UCSD-AML1 (cell line): ENCODE measurements at regions not wholly inside any gene's neighbourhood (a gene's known extent, or its start where the extent isn't known, plus 50 kb on each side); places are given as distances from the start of the nearest gene placed in this dataset.

Source experiments
- DNase-seq: peaks from one replicate; lab custom pipeline; 2025; ENCODE audit not compliant: unreplicated experiment; lab: John Stamatoyannopoulos, UW

GRCh38 chr19:32017176-32017953 lies 328.0 kb upstream of the ZNF507 start:
- no peak for DNase-seq

GRCh38 chr19:32018014-32018413 lies 327.4 kb upstream of the ZNF507 start:
- DNase-seq: no peak

DNA sequence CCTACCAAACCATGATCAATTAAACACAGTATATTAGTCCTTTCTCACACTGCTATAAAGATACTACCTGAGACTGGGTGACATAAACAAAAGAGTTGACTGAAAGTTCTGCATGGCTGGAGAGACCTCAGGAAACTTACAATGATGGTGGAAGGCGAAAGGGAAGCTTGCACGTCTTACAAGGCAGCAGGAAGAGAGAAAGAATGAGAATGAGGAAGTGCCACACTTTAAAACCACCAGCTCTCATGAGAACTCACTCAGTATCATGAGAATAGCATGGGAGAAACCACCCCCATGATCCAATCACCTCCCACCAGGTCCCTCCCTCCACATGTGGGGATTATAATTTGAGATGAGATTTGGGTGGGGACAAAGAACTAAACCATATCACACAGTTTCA lies 324.9 kb upstream of the ZNF507 start:
- DNase-seq: no peak

DNA sequence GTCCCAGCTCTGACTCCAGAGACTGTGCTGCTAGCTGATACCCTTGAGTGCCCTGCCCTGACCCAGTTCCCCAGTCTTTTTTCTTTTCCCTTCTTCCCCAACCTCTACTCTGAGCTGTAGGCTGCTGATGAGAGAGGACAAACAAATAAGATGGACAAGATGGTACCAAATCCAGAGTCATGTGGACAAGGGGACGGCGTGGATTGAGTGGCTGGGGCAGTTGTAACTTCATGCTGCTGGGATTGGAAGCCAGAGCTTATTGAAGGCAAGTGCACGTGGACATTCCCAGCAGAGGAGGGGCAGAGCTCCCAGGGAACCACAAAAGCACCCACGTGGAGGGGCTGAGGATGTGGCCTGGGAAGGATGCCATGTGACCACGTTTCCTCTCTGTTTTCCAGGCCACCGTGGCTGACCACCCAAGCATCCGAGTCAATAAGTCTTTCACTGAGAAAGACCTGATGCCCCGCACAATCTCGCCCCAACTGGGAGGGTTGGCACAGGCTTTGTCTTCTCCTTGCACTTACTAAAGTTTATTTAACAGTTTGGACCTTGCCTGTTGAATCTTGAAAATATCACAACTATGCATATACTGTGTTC lies 323.3 kb upstream of the ZNF507 start:
- DNase-seq: no peak

DNA sequence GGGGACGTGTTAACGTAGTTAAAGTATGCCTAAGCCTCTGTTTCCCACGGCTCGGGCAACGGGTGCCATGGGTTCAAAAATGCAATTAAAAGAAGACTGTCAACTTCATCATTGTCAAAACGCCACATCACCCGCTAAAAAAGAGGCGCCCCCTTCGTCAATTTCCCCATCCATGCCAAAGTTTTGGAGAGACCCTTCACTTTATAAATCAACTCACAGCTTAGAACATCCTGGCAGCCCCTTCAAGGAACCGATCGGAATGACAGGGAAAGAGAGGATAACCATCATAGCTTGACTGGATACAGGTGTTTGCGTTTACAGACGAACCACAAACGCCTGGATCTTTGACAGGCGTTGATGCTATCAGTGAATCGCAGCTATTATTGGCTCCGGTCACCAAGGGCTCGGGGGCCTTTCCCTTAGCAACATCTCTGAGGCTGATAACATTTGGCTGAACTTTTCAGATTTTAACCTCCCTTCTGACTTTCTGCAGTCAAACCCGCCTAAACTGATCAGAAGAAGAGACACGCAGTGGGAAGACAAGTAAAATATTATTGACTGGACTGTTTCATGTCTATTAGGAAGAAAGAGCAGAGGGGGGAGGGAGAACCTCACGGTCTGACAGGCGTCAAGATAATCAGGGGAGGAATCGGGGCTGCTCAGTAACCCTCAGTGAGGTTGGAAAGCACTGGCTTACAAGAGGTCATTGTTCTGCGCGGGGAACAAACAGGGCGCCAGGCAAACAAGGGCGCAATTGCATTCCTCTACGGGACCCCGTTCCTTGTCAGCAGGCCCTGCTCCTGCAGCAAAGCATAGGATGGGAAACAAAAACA lies 322.5 kb upstream of the ZNF507 start:
- DNase-seq: no peak

DNA sequence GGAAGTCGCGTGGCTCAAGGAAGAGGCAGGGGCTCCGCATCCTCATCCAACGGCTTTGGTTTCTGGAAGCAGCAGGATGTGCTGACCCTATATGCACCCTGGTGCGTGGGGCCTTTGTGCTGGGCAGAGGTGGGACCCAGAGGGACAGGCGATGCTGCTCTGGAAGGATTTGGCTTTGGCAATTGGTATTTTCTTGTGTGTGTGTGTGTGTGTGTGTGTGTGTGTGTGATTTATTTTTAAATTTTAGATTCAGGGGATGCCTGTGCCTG lies 321.9 kb upstream of the ZNF507 start:
- no peak for DNase-seq

DNA sequence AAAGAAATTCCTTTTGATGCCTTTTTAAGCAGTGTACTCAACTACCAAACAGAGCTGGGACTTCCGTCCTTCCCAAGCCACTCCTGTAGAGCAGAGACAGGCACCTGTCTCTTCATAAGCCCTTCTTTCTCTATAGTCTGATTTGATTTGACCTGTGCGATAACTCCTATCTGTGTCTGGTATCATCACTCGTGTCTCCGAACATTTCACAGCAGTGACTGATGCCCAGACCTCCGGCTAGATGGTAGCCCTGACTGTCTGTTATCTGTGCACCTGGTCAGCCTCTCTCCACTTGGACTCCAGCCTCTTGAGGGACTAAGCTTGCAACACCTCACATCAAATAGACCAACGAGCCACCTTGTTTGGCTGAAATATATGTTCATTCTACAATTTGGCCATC lies 316.2 kb upstream of the ZNF507 start:
- DNase-seq: no peak

DNA sequence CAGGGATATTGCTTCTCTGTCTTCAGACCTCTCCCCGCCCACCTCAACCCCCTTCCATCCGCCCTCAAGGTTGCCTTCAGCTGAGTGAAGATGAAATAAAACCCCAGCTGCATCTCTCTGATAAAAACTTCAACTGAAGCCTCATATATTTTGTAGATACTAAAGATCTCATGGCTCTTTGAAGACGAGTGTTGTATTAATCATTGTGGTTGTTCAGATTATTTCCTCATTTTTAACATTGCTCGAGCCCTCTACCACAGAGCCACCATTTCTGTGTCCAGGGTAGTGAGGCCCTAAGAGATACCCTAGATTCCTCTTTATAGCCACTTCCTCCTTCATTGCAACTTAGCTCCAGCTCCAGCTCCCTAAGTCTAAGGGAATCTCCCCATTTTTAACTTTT lies 312.8 kb upstream of the ZNF507 start:
- no peak for DNase-seq

DNA sequence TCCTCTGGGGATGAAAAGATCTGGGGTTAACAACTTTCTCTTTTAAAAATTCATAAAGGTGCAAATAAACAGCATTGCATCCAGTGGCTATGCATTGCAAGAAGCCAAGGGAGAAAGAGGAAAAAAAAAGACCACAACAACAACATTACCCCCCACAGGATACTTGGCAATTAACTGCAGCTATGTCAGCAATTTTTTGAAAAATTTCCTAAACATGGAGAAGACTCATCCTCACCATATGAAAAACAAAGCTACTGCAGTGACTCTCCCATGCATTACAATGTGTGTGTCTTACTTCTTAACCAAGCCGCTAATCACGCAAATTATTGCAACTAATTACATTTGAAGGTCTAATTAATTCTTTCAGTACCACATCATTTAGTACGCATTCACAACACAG lies 309.8 kb upstream of the ZNF507 start:
- DNase-seq: no peak

- DNase-seq: no peak
These were observed 307.1 kb upstream of the ZNF507 start for GRCh38 chr19:32038021-32038920.

GRCh38 chr19:32038961-32039360 lies 306.4 kb upstream of the ZNF507 start:
- DNase-seq: no peak

DNA sequence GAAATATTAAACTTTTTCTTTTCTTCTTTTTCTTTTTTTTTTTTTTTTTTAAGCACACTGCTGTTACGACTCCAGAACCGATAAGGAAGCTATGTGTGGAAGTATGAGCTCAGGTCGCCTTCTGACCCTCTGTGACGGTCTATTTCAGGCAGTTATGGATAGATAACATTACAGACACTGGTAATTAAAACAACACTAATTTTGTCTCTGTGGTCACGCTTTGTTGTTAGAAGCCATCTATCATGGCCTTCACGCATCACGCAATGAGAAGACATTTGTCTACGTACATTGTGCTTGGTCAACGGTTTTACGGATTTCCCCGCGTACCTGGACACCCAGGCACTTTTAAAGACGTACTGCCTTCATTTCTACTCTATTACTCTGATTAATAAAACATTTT lies 306.0 kb upstream of the ZNF507 start:
- DNase-seq: no peak

DNA sequence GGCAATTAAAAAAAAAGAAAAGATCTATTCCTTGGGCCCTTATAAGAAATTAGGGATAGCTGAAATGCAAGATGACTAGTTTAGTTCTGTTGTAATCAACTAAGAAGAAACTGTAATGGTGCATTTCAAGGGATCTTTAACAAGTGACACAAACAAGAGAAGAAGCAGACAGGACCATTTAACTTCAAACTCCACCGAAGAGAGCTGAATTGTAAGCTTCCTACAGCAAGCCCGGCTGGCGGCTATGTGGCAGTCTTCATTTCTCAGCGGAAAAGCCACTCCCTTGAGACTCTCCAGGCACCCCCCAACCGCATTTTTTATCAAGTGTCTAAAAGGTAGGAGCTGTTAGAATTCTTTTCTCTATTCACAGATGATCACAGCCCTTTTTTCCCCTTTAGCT lies 305.2 kb upstream of the ZNF507 start:
- DNase-seq: no peak

GRCh38 chr19:32041681-32042292 lies 303.6 kb upstream of the ZNF507 start:
- peak; percentile 21 for DNase-seq

DNA sequence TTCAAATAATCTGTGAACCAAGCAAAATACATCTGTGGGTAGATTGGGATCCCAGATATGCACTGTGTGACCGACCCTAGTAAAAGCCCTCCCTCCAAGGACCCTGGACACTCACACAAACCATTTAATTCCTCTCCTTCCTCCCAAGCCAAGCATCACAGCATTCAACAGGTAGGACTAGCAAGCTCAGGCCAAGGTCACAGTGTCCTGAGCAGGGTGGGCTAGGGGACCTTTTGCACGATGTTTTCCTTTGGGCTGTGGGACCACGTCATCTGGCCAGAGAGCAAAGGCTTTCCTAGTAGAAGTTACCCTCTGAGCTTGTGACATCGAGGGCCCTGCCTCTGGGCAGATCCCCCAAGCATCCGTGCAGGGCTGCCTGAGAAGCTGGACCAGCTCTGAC lies 297.6 kb upstream of the ZNF507 start:
- DNase-seq: no peak

DNA sequence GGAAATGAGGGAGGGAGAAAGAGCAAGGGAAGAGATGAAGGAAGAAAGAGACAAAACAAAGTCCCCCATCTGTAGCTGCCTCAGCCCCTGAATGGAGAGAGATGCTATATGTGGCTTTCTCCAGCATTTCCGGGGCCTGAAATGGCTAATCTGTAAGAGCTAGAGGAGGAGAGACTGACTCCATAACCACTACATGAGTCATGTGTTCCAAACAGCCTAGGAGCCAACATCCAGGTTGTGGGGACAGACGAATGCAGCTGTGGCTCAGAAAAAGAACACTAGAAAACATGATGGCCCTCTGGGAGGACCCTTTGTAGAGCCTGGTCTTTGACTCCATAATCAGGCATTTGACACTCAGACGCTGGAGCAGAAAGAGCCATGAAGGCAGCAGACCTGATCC lies 292.0 kb upstream of the ZNF507 start:
- DNase-seq: no peak

GRCh38 chr19:32053861-32054260 lies 291.5 kb upstream of the ZNF507 start:
- DNase-seq: no peak

DNA sequence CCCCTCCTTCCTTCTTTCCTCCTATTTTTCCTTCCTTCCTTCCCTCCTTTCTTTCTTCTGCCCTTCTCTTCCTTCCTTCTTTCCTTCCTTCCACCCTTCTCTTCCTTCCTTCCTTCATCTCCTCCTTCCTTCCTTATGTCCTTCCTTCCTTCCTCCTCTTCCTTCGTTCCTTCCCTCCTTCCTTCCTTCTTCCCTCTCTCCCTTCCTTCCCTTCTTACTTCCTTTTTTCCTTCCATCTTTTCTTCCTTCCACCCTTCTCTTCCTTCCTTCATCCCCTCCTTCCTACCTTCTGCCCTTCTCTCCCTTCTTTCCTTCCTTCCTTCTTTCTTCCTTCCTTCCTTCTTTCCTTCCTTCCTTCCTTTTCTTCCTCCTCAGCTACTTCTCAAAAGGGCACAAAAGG lies 287.3 kb upstream of the ZNF507 start:
- no peak for DNase-seq

GRCh38 chr19:32061315-32061714 lies 284.1 kb upstream of the ZNF507 start:
- DNase-seq: no peak

DNA sequence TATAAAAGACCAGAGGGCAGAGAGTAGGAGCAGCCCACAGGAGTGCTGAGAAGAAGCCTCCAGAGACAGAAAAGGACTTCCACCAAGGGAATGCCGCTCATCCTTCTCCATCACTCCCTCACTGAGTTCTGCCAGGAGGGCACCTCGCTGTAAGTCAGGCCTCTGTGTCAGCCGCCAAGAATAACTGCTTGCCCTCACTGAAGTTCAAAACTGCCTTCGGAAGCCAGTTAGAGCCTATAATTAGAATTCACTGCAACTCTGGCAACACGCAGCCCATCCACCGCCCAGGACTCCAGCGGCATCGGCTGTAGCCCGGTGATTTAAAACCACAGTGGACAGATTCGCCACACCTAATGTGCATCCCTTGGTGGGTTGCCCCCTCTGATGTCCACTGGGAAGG lies 281.8 kb upstream of the ZNF507 start:
- DNase-seq: no peak

- no peak for DNase-seq
These were observed 279.4 kb upstream of the ZNF507 start for GRCh38 chr19:32066056-32066455.
